Astrocyte (in vitro differentiated cells and primary cell): ENCODE measurements at regions not wholly inside any gene's neighbourhood (a gene's known extent, or its start where the extent isn't known, plus 50 kb on each side); places are given as distances from the start of the nearest gene placed in this dataset.
"Not testable (repeated sequence)": the region's sequence is repeated elsewhere in the genome, so short reads cannot be mapped to it uniquely, and the experiment has no call there.

Source experiments
- CTCF ChIP-seq: IDR thresholded peaks from 2 replicates; pipeline ENCODE4 v1.5.1; 2011; ENCODE audit warnings: low read depth, mild to moderate bottlenecking, inconsistent platforms, low read length, moderate library complexity; ENCODE audit not compliant: insufficient read depth
- EZH2 ChIP-seq: IDR thresholded peaks from 2 replicates; pipeline ENCODE4 v1.6.1; 2012; ENCODE audit warnings: mild to moderate bottlenecking, low read length, inconsistent platforms; ENCODE audit not compliant: insufficient read depth

DNA sequence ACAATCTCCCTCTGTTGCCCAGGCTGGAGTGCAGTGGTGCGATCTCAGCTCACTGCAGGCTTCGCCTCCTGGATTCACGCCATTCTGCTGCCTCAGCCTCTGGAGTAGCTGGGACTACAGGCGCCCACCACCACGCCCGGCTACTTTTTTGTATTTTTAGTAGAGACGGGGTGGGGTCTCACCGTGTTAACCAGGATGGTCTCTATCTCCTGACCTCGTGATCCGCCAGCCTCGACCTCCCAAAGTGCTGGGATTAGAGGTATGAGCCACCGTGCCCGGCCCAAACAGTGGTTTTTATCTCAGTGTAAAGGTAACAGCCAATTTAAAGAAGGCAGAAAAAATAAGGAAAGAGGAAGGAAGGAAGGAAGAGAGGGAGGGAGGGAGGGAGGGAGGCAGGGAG is 288.5 kb upstream of the CDH19 start:
- TF ChIP-seq CTCF, EZH2: not testable (repeated sequence)
